ENCODE measurements at regions not wholly inside any gene's neighbourhood (a gene's known extent, or its start where the extent isn't known, plus 50 kb on each side); places are given as distances from the start of the nearest gene placed in this dataset.
"Not testable (repeated sequence)": the region's sequence is repeated elsewhere in the genome, so short reads cannot be mapped to it uniquely, and the experiment has no call there.

DNA sequence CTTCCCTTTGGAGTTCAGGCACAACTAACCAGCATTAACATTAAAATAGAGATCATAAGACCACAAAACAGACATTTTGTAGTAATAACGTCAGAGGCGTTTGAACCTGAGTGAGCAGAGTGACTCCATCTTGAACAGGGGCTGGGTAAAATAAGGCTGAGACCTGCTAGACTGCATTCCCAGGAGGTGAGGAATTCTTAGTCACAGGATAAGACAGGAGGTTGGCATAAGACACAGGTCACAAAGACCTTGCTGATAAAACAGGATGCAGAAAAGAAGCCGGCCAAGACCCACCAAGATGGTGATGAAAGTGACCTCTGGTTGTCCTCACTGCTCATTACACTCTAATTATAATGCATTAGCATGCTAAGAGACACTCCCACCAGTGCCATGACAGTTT, 493.2 kb upstream of the AUTS2 start:
- TF ChIP-seq EZH2 (IDR thresholded peaks at IDR 0.05; ENCODE audit: low read length, missing control alignments) = no peak
- TF ChIP-seq CTCF (conservative IDR thresholded peaks at IDR 0.05 in 1 of 2, IDR thresholded peaks at IDR 0.05 in 1 of 2; ENCODE audit: low read depth in 1 of 2, low read length in 2 of 2) = no peak
- H3K27ac ChIP-seq (ENCODE audit: insufficient read depth, low read length) = no peak overlapping the region
- no peak overlapping the region for H3K4me2 ChIP-seq (ENCODE audit: extremely low read depth, insufficient read depth, low read length)
- H3K4me3 ChIP-seq (replicated peaks in 1 of 4; ENCODE audit: control extremely low read depth in 1 of 4, insufficient read depth in 1 of 4, low read depth in 3 of 4, low read length in 4 of 4) = no peak overlapping the region
- no peaks in the 10 kb centered on the region for H3K9me3 ChIP-seq (ENCODE audit: control insufficient read depth, insufficient read depth, low read depth, low read length)
- DNase-seq (ENCODE audit: low read depth in 2 of 2) = peak in 1 of 2 donors; percentile 53
- no peaks in the 10 kb centered on the region for H3K27me3 ChIP-seq (ENCODE audit: control insufficient read depth, insufficient read depth, low read length)
- no peak overlapping the region for H2AFZ ChIP-seq (ENCODE audit: low read length)
- H3K36me3 ChIP-seq (ENCODE audit: control insufficient read depth, insufficient read depth, low read length) = no peaks in the 10 kb centered on the region
- H4K20me1 ChIP-seq (ENCODE audit: control insufficient read depth, extremely low read depth, insufficient read depth, low read length) = no peaks in the 10 kb centered on the region
- no peak overlapping the region for H3K9ac ChIP-seq (ENCODE audit: insufficient read depth, low read length)
- H3K79me2 ChIP-seq (ENCODE audit: control insufficient read depth, insufficient read depth, low read length) = no peaks in the 10 kb centered on the region
- H3K4me1 ChIP-seq (ENCODE audit: control insufficient read depth, extremely low read depth, insufficient read depth, low read length) = no peaks in the 10 kb centered on the region

DNA sequence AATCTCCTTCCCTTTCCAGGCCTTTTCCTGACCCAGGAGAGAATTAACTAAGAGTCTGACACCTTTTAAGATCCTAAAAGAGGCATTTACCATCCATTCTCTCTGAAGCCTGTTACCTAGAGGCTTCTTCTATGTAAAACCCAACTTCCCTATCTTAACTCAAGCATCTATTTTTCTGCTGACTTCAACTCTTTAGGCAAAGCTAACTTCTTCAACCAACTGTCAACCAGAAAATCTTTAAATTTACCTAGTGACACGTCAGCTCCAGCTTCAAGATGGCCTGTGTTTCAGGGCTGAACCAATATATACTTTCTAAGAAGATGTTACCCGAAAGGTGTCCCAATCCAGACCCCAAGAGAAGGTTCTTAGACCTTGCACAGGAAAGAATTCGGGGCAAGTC, 492.3 kb upstream of the AUTS2 start:
- Histone ChIP-seq H3K9ac (ENCODE audit: insufficient read depth, low read length) (no peak overlapping the region), H3K4me3 (replicated peaks in 1 of 4; ENCODE audit: control extremely low read depth in 1 of 4, insufficient read depth in 1 of 4, low read depth in 3 of 4, low read length in 4 of 4) (no peak overlapping the region), H3K36me3 (ENCODE audit: control insufficient read depth, insufficient read depth, low read length) (no peaks in the 10 kb centered on the region), H3K79me2 (ENCODE audit: control insufficient read depth, insufficient read depth, low read length) (no peaks in the 10 kb centered on the region), H3K27ac (ENCODE audit: insufficient read depth, low read length) (no peak overlapping the region), H3K9me3 (ENCODE audit: control insufficient read depth, insufficient read depth, low read depth, low read length) (no peaks in the 10 kb centered on the region), H2AFZ (ENCODE audit: low read length) (no peak overlapping the region), H4K20me1 (ENCODE audit: control insufficient read depth, extremely low read depth, insufficient read depth, low read length) (no peaks in the 10 kb centered on the region), H3K4me1 (ENCODE audit: control insufficient read depth, extremely low read depth, insufficient read depth, low read length) (no peaks in the 10 kb centered on the region), H3K27me3 (ENCODE audit: control insufficient read depth, insufficient read depth, low read length) (no peaks in the 10 kb centered on the region), H3K4me2 (ENCODE audit: extremely low read depth, insufficient read depth, low read length) (no peak overlapping the region)
- no peak for TF ChIP-seq EZH2 (IDR thresholded peaks at IDR 0.05; ENCODE audit: low read length, missing control alignments)
- TF ChIP-seq CTCF (conservative IDR thresholded peaks at IDR 0.05 in 1 of 2, IDR thresholded peaks at IDR 0.05 in 1 of 2; ENCODE audit: low read depth in 1 of 2, low read length in 2 of 2) = no peak
- no peak for DNase-seq (ENCODE audit: low read depth in 2 of 2)

GRCh38 chr7:69106449-69106848, 491.8 kb upstream of the AUTS2 start:
- H4K20me1 ChIP-seq (ENCODE audit: control insufficient read depth, extremely low read depth, insufficient read depth, low read length); H3K9me3 ChIP-seq (ENCODE audit: control insufficient read depth, insufficient read depth, low read depth, low read length); H3K4me3 ChIP-seq (replicated peaks in 1 of 4; ENCODE audit: control extremely low read depth in 1 of 4, insufficient read depth in 1 of 4, low read depth in 3 of 4, low read length in 4 of 4); H3K79me2 ChIP-seq (ENCODE audit: control insufficient read depth, insufficient read depth, low read length); H3K36me3 ChIP-seq (ENCODE audit: control insufficient read depth, insufficient read depth, low read length); H3K4me2 ChIP-seq (ENCODE audit: extremely low read depth, insufficient read depth, low read length); H3K27me3 ChIP-seq (ENCODE audit: control insufficient read depth, insufficient read depth, low read length); H2AFZ ChIP-seq (ENCODE audit: low read length); H3K4me1 ChIP-seq (ENCODE audit: control insufficient read depth, extremely low read depth, insufficient read depth, low read length); H3K27ac ChIP-seq (ENCODE audit: insufficient read depth, low read length); DNase-seq (ENCODE audit: low read depth in 2 of 2); H3K9ac ChIP-seq (ENCODE audit: insufficient read depth, low read length): not testable (repeated sequence)

DNA sequence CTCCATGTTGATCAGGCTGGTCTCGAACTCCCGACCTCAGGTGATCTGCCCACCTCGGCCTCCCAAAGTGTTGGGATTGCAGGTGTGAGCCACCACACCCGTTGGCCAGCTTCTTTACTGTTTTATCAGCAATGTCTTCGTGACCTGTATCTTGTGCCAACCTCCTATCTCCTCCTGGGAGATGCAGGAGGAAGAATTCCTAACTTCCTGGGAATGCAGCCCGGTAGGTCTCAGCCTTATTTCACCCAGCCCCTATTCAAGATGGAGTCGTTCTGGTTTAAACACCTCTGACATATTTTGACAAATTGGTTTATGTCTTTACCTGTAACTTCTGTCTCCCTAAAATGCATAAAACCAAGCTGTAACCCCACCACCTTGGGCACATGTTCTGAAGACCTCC, 491.3 kb upstream of the AUTS2 start:
- H3K27ac ChIP-seq (ENCODE audit: insufficient read depth, low read length); H3K79me2 ChIP-seq (ENCODE audit: control insufficient read depth, insufficient read depth, low read length); DNase-seq (ENCODE audit: low read depth in 2 of 2); H3K36me3 ChIP-seq (ENCODE audit: control insufficient read depth, insufficient read depth, low read length); H3K9me3 ChIP-seq (ENCODE audit: control insufficient read depth, insufficient read depth, low read depth, low read length); H3K4me2 ChIP-seq (ENCODE audit: extremely low read depth, insufficient read depth, low read length); H3K9ac ChIP-seq (ENCODE audit: insufficient read depth, low read length); H3K27me3 ChIP-seq (ENCODE audit: control insufficient read depth, insufficient read depth, low read length); H2AFZ ChIP-seq (ENCODE audit: low read length); H3K4me1 ChIP-seq (ENCODE audit: control insufficient read depth, extremely low read depth, insufficient read depth, low read length); H4K20me1 ChIP-seq (ENCODE audit: control insufficient read depth, extremely low read depth, insufficient read depth, low read length); H3K4me3 ChIP-seq (replicated peaks in 1 of 4; ENCODE audit: control extremely low read depth in 1 of 4, insufficient read depth in 1 of 4, low read depth in 3 of 4, low read length in 4 of 4): not testable (repeated sequence)

Measured in fibroblast of lung (primary cell).